ENCODE measurements at regions not wholly inside any gene's neighbourhood (a gene's known extent, or its start where the extent isn't known, plus 50 kb on each side); places are given as distances from the start of the nearest gene placed in this dataset.
"Not testable (repeated sequence)": the region's sequence is repeated elsewhere in the genome, so short reads cannot be mapped to it uniquely, and the experiment has no call there.

DNA sequence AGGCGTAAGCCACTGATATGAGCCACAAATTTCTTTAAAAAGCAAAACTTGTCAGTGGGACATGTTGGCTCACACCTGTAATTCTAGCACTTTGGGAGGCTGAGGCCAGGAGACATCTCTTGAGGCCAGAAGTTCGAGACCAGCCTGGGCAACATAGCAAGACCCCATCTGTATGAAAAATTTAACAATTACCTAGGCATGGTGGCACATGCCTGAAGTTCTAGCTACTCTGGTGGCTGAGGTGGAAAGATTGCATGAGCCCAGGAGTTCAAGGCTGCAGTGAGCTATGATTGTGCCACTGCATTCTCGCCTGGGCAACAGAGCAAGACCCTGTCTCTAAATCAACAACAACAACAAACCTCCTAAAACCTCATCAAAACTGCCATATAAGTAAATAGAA, 147.6 kb upstream of the BARHL2 start:
- no peak for DNase-seq

DNA sequence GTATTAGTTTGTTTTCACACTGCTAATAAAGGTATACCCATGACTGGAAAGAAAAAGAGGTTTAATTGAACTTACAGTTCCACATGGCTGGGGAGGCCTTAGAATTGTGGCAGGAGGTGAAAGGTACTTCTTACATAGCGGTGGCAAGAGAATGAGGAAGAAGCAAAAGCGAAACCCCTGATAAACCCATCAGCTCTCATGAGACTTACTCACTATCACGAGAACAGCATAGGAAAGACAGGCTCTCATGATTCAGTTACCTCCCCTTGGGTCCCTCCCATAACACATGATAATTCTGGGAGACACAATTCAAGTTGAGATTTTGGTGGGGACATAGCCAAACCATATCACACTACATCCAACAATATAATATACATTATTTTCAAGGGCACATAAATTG, 145.7 kb upstream of the BARHL2 start:
- DNase-seq = no peak

DNA sequence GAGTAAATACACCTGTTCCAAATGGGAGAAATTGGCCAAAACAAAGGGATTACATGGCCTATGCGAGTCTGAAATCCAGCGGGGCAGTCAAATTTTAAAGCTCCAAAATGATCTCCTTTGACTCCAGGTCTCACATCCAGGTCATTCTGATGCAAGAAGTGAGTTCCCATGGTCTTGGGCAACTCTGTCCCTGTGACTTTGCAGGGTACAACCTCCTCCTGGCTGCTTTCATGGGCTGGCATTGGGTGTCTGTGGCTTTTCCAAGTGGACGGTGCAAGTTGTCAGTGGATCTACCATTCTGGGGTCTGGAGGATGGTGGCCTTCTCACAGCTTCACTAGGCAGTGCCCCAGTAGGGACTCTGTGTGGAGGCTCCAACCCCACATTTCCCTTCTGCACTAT, 144.3 kb upstream of the BARHL2 start:
- DNase-seq = not testable (repeated sequence)

DNA sequence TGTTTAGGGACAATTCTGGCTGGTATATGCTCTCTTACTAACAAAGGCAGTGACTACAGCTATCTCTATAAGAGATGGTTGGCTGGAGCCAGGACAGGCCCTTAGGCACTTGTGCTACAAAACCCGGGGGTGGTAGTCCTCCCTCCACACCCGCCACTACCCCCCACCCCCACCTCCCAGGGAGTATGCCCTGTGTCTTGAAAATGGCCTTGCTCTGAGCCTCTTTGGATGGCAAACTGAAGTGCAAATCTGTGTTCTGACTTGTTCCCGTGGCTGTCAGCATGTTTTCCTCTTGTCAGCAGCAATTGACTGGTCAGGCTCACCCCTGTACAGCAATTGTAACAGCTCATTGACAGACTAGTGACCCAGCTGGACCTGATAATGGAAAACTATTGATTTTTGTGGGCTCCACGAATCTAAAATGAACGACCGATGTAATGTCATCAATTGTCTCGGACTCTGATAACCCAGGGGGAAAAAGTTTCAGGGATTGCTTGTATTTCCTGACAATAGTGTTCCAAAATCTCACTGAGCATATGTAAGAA, 139.4 kb upstream of the BARHL2 start:
- DNase-seq = no peak

DNA sequence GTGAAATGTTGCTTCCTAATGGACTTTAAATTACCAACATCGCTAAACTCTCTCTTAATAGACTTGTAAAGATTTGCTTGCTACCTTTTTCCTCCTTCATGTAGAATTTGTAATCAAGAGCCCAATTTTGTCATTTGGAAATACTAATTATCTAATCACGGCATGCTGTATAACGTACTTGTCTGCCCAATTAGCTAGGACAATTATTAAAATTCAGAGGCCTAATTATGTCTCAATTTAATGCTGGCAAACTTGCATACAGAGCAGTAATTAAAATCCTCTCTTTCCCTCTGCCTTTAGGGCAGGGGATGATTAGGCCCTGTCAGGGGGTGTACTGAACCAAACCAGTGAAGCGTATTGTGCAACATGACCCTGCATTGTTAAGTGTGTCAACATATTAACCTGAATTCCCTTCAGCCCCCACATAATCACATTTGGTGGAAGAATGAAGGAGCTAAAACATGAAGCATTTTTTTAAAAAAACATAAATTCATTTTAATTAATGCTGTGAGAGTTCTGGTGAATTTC, 137.4 kb upstream of the BARHL2 start:
- DNase-seq = no peak

DNA sequence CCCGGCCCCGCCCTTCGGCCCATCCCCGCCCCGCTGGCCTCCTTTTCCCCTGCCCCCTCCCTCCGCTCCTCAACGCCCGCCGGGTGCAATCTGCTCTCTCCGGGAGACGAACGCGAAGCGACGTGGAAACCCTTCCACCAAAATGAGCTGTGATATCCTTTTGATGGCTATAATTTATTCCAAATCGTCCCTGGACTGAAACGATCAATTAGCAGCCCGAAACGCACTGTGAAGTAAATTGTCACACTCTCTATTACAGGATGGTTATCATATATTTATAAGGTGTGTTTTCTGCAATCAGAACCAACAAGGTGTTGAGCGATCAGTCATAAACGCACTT, 134.6 kb upstream of the BARHL2 start:
- no peak for DNase-seq

DNA sequence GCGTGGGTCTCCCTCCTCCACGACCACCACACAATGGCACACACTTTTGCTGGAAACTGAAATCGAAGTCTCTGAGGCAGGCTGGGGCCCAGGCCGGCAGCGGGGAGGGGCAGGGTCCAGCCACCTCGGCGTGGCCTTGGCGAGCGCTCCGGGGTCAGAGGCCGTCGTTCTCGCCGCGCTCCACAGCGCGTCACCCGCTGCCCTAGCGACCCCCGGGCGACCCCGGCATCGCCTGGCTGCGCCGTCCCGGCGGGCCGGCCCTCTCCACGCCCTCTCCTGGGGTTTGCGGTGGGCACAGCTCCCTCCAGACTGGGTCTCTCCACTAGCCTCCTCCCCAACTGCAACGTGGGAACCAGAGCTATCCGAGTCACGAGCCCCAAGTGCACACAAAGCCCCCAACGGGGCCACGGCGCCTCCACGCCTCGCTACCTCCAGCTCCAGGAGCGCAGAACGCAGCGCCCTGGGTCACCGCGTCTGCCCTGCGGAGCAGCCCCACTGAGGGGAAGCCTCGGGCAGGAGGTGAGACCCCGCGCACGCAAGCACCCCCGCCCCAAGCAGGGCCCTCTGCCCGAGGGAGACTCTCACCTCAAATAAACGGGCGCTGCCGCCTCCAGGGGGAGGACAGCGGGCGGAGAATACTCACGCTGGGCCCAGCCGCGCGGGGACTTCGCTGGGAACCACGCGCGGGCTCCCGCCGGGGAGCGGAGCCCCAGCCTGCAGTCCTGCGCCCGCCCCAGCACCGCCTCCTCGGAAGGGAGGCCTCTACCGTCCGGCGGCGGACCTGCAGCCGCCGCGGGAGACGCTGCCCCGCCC, 134.0 kb upstream of the BARHL2 start:
- DNase-seq = peak; percentile 55 to 58

DNA sequence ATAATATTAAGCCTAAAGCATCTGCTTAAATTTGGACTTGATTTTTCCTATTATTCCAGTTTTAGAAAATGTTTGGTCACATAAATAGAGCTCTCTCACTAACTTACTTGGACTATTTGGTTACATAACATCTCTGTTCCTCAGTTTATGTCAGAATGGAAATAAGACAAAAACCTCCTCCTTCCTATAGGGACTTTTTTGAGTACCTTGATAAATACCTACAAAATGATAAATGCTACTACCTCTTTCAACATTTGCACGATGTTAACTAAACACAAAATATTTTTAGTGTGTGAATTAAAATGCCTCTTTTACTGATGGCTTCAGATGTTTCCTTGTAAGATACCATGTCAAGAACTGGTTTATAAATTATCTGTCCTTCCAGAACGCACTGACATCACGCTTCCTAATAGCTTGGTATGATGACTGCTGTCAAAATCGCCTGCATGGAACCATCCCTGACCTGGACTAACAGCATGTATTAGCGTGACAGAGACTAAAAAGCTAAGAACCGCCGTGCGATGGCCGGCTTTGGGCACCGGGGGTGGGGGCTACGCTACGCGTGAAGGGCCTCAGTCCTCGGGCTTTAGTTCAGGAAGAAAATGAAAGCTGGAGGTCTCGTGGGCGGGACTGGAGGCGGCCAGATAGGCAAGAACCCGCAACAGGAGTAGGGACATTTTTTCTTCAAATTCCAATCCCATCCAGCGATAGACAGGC, 133.2 kb upstream of the BARHL2 start:
- DNase-seq = peak in 1 of 2 experiments; percentile 32

DNA sequence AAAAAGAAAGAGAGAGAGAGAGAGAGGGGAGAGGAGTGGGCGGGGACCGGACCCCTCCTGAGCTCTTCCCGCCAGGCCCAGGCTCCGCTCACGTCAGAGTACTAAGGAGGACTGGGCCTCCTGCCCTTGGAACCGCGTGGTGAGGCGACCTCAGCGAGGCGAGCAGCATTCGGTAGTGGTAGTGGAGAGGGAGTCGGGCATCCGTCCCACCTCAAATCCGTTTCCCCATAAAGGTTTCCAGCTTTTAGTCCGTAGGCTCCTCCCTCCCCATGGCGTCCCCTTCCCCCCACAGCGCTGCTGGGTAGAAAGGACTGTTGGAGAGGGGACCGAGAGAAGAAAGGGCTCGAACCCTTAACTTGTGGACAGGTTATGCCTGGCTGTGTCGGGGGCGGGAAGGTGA, 124.4 kb upstream of the BARHL2 start:
- DNase-seq = no peak

DNA sequence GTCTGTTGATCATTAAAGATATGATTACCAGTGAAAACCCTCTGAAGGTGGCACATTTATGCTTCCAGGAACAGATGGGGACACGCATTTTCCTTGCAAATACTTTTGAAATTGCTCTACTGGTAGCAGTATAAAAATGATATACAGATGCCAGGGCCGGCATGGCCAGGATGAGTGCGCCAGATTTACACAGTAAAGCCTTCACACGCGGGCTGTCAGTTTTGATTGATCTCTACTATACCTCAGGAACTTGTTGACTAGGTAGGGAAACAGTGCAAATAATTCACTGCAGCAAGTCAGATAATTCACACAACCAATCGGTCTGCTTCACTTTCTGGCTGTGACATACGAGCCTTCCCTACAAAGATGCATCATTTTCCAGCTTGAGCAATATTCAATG, 123.2 kb upstream of the BARHL2 start:
- no peak for DNase-seq

DNA sequence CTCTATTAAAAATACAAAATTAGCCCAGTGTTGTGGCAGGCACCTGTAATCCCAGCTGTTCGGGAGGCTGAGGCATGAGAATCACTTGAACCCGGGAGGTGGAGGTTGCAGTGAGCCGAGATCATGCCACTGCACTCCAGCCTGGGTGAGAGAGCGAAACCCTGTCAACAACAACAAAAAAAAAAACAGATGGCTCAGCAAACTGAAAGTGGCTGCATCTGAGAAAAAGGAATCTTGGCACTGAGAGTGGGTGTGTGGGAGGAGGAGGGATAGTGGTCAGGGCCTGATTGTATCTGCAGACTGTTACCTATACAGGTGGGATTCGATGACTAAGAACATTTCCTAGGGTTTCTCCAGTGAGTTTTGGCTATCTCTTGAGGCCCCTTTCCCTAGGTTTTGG, 122.2 kb upstream of the BARHL2 start:
- no peak for DNase-seq

DNA sequence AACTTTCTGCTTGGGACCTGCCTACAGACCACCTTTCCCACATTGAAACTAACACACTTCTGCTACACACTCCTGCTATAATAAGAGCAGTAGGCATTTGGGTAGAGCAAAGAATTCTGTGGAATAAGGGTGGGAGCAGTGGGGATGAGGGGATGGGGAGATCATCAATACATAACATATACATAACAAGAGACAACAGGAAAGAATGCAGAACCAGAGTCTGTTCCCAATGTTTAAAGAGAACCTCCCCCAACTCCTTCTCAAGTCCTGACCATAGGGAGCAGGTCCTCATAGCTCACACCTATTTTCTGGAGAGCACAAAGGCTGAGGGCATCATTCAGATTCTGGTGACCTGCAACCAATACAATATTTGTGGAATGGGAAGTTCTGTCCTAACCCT, 121.6 kb upstream of the BARHL2 start:
- no peak for DNase-seq

DNA sequence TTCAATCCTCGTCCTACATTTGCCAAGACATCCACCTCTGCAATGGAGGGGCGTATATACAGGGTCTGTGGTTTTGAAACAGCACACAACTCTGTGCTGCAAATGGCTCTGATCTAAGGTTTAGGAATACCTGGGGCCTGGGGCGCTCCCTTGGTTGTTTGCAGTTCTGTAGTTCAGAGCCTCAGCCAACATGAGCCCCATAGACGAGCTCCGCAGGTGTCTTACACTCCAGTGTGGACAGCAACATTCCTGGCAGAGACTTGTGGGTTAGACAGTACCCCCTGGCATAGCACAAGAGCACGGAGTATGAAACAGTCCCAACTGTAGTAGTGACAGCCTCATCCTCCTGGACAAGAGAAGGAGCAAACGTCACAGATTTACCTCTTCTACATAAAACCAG, 120.3 kb upstream of the BARHL2 start:
- no peak for DNase-seq

DNA sequence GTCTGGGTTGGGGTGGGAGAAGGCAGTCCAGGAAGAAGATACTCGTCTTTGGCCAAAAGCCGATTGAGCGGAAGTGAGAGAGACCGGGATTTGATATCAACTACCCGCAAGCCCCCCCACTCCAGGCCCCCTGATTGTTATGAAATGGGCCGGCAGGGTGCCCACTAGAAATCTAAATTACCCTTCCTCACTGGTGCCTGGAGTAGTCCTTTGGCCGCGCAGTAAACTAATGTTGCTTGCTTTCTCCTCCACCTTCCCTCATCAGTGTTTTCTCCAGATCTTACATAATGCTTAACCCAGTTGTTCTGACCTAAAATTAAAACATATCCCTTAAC, 119.2 kb upstream of the BARHL2 start:
- no peak for DNase-seq

DNA sequence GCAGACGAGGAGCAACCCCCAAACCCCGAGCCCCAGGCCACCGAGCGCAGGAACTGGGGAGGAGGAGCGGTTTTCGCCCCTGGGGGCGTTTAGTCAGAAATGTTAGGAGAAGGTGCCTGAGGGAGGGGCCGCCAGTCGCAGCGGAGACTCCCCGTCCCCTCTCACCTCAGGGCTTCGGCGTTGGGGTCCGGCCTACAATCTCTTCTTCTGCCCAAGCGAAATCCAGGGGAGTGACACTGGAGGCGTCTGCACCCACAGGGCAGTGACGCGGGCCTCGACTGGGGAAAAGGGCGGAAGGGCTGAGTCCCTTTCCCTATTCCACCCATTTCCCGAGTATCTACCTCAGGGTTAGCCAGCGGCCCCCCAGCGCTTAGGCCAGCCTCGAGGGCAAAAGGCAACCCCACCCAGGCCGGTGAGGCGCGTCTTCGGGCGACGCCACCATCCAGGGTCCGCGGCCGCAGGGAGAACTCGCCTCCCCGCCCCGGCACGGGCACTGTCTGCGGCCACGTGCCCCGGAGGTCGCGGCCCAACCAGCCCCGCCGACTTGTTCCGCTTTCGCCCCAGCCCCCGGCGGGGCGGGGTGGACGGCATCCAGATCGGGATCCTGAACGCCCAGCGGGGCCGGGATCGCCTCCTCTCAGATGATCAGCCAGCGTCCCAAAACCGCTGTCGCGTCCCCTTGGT, 118.7 kb upstream of the BARHL2 start:
- no peak for DNase-seq

DNA sequence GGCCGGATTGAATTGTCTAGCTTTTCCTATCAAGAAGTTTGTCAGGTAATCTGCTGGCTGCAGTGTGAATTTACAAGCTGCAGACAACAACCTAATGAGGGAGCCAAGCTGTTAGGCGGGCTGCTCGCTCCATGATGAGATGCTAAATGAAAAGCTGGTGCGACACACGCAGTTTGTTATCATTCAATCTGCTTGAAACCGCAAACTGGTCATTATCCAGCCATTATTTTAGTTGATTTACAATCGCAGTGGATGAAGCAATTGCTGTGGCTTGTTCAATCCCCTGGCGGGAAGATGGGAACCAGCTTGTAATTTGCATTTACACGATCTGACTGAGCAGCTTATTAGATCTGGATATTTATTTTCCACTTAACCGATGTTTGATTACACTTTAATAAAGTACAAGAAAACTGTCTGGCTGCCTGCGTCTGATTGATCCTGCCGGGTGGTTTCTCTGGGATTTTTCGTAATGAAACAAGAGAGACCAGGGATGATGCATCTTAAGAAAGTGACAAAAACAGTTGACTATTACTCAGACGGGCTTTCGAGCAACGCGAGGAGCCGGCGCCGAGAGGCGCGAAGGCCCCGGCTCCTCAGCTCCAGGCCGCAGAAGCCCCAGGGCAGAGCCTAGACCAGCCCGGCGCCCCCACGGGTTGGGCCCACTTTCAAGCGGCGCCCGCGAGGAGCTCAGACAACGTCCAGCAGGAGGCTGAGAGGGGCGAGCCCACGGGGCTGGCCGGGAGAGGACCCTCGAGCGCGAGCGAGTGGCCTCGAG, 118.0 kb upstream of the BARHL2 start:
- DNase-seq = no peak

DNA sequence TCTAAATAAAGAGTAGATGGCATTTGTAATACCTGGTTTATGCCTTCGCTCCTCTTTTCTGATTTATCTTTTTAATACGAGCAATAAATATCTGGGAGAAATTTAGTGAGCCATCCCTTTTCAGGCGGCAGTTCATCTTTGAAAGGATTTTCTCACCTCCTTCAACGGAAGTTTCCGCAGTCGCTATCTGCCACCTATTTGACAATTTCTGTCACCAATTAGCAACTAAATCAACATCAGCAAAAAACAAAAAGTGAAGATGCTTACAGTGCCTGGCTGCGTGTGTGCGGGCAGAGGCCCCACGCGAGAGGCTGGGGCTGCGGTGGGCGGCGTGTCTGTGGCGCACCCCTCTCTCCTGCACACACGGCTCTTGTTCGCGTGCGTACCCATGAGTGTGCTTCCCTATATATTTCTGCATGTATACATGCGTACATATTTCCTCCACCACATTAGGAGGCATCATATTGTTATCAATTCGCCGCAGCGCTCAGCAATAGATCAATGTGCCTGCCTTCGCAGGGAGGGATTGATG, 117.3 kb upstream of the BARHL2 start:
- no peak for DNase-seq

DNA sequence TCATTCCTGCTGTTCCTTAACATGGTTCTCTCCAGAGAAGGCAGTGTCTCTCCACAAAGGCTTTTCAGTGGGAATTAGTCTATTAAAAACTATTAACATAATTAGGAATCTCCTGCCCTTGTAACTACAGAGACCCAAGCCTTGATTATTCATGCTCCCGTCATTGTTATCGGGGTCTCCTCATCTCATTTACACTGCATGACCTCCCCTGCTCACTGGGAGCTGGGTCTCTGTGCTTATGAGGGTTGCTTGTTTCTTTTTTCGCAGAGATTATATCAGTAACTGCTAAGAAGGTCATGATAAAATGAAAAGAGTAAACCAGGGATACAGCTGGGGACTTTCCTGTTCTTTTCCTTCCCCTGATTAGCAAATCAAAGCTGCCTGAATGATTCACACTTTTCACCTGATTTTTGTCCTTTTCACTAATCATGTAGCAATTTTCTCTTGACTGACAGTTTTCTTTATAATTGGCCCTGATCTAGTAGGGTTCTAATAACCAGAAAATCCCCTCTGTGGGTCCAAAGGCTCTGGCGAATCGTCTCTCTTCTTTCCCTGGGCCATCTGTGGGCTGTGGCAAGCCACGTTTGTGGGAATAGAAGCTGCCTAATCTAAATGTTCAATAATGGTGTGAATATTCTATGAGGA, 116.5 kb upstream of the BARHL2 start:
- no peak for DNase-seq

DNA sequence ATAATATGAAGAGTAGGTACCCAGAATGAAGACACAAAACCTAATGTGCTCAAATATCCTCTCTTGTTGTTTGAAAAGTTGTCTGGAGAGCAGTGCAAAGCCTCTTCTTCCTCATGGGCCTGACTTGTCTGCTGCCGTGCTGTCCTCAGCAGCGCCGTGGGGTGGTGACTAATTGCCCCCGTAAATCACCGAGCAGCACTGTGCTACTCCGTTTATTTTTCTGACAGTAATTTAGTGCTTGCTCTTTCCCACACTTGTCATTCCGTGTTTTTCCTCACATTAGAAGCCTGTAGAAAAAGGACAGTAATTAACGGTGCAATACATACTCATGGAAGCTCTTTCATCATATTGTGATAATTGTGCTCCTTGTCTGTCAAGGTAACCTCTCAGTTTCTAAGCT, 114.8 kb upstream of the BARHL2 start:
- no peak for DNase-seq

DNA sequence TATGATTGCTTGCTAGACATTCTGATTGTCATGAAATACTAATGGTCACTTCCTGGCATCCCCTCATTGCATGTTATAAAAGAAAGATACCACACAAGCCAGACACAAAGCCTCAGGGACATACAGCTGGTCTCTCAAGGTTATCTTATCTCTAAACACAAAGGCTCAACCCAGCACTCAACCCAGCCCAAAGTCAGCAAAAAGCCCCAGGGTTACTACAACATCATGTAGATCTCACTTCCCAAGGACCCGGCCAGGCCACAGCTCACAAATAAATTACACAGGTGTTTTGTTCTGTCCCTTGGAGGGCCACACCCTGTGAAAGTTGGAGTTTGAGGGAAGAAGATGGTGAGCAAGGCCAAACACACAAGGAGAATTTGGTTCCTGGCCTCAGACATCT, 109.7 kb upstream of the BARHL2 start:
- no peak for DNase-seq

DNA sequence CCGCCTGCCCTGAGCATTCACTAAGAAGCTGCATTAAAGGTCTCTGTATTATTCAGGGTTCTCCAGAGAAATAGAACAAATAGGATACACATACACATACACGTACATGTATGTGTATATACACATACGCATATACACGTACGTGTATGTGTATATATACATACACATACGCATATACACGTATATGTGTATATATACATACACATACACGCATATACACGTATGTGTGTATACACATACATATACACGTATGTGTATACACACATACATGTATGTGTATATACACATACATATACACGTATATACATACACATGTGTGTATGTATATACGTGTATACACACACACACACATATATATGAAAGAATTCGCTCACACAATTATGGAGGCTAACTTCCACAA, 108.9 kb upstream of the BARHL2 start:
- DNase-seq = no peak

DNA sequence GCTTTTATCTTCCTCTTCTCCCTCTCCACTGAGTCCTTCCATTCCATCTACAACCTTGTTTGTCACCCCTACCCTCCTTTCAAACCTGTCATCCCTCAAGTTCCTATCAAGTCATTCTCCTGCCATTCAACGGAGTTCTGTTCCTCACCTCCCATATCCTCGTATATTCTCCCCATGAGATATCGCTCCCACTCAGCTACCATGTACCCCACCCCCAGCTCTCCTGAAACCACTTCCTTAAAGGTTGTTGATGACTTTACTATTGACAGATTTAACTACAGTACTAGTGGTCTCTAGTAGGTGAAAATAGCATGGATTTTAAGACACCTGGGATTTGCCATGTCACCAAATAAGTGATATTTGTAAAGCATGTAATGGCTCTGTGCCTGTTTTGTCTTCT, 107.4 kb upstream of the BARHL2 start:
- no peak for DNase-seq
